Trophoblast cell (in vitro differentiated cells and primary cell): ENCODE measurements at regions not wholly inside any gene's neighbourhood (a gene's known extent, or its start where the extent isn't known, plus 50 kb on each side); places are given as distances from the start of the nearest gene placed in this dataset.

ENCODE experiments used
- DNase-seq, 2 donors: peaks; one replicate each; pipeline ENCODE4 v3.0.0-alpha.2; 2016
- H2AFZ ChIP-seq: 2 replicates; pipeline ENCODE4 v1.6.1; 2013; ENCODE audit warnings: low read length, moderate library complexity, mild to moderate bottlenecking; ENCODE audit not compliant: insufficient read depth, poor library complexity
- H2AK5ac ChIP-seq: 2 replicates; pipeline ENCODE4 v1.6.1; 2013; ENCODE audit warnings: mild to moderate bottlenecking, low read length
- H2BK120ac ChIP-seq: 2 replicates; pipeline ENCODE4 v1.6.1; 2013; ENCODE audit warnings: low read length, mild to moderate bottlenecking, moderate library complexity; ENCODE audit not compliant: insufficient read depth, poor library complexity
- H2BK12ac ChIP-seq: 2 replicates; pipeline ENCODE4 v1.6.1; 2013; ENCODE audit warnings: mild to moderate bottlenecking, low read length, moderate library complexity
- H2BK5ac ChIP-seq: 2 replicates; pipeline ENCODE4 v1.6.1; 2013; ENCODE audit warnings: low read length, low read depth, moderate library complexity, mild to moderate bottlenecking; ENCODE audit not compliant: poor library complexity
- H3K14ac ChIP-seq: 2 replicates; pipeline ENCODE4 v1.6.1; 2013; ENCODE audit warnings: mild to moderate bottlenecking, low read length
- H3K18ac ChIP-seq: 2 replicates; pipeline ENCODE4 v1.6.1; 2013; ENCODE audit warnings: mild to moderate bottlenecking, low read length
- H3K23ac ChIP-seq: 2 replicates; pipeline ENCODE4 v1.6.1; 2013; ENCODE audit warnings: low read length
- H3K27ac ChIP-seq: 2 replicates; pipeline ENCODE4 v1.5.1; 2013; ENCODE audit warnings: low read depth, mild to moderate bottlenecking, inconsistent platforms, low read length, moderate library complexity
- H3K27me3 ChIP-seq: 2 replicates; pipeline ENCODE4 v1.6.1; 2013; ENCODE audit warnings: inconsistent platforms, mild to moderate bottlenecking, low read length, moderate library complexity; ENCODE audit not compliant: insufficient read depth
- H3K36me3 ChIP-seq, 2 experiments: 1 replicate in 1 of 2; 2 replicates in 1 of 2; pipeline ENCODE4 v1.6.1; 2013; ENCODE audit warnings: low read length in 2 of 2, mild to moderate bottlenecking in 2 of 2, moderate library complexity in 1 of 2; ENCODE audit not compliant: insufficient read depth in 2 of 2, control insufficient read depth in 1 of 2
- H3K4ac ChIP-seq: 2 replicates; pipeline ENCODE4 v1.6.1; 2013; ENCODE audit warnings: low read depth, mild to moderate bottlenecking, low read length, moderate library complexity
- H3K4me1 ChIP-seq, 2 experiments: 1 replicate in 1 of 2; 2 replicates in 1 of 2; pipeline ENCODE4 v1.6.1; 2013; ENCODE audit warnings: low read length in 2 of 2, mild to moderate bottlenecking in 2 of 2, moderate library complexity in 1 of 2; ENCODE audit not compliant: insufficient read depth in 2 of 2, control insufficient read depth in 1 of 2
- H3K4me2 ChIP-seq: 2 replicates; pipeline ENCODE4 v1.6.1; 2013; ENCODE audit warnings: inconsistent platforms, mild to moderate bottlenecking, low read length, moderate library complexity
- H3K4me3 ChIP-seq: 2 replicates; pipeline ENCODE4 v1.5.1; 2013; ENCODE audit warnings: mild to moderate bottlenecking, low read depth, low read length, inconsistent platforms
- H3K79me1 ChIP-seq: one replicate; pipeline ENCODE4 v1.6.1; 2013; ENCODE audit warnings: low read length
- H3K79me2 ChIP-seq: 2 replicates; pipeline ENCODE4 v1.6.1; 2013; ENCODE audit warnings: low read length, mild to moderate bottlenecking; ENCODE audit not compliant: control insufficient read depth, insufficient read depth, poor library complexity
- H3K9ac ChIP-seq: 2 replicates; pipeline ENCODE4 v1.6.1; 2013; ENCODE audit warnings: mild to moderate bottlenecking, low read length
- H3K9me3 ChIP-seq: 2 replicates; pipeline ENCODE4 v1.6.1; 2013; ENCODE audit warnings: low read depth, mild to moderate bottlenecking, control low read depth, inconsistent platforms, low read length; ENCODE audit not compliant: insufficient read depth
- H4K12ac ChIP-seq: 2 replicates; pipeline ENCODE4 v1.6.1; 2013; ENCODE audit warnings: low read depth, mild to moderate bottlenecking, low read length, moderate library complexity
- H4K8ac ChIP-seq: 2 replicates; pipeline ENCODE4 v1.6.1; 2013; ENCODE audit warnings: low read depth, mild to moderate bottlenecking, low read length, moderate library complexity
- H4K91ac ChIP-seq: one replicate; pipeline ENCODE4 v1.6.1; 2013; ENCODE audit warnings: low read depth, mild to moderate bottlenecking, low read length, moderate library complexity
- WGBS: extraction: QIAGEN DNeasy Blood & Tissue Kit; methylation state at CpG from one replicate; pipeline ENCODE4 v1.1.7; 2013; ENCODE audit warnings: missing lambda C conversion rate; ENCODE audit not compliant: insufficient read length, insufficient coverage; ENCODE audit errors: extremely low coverage; 5-methylcytosine and 5-hydroxymethylcytosine counted together

DNA sequence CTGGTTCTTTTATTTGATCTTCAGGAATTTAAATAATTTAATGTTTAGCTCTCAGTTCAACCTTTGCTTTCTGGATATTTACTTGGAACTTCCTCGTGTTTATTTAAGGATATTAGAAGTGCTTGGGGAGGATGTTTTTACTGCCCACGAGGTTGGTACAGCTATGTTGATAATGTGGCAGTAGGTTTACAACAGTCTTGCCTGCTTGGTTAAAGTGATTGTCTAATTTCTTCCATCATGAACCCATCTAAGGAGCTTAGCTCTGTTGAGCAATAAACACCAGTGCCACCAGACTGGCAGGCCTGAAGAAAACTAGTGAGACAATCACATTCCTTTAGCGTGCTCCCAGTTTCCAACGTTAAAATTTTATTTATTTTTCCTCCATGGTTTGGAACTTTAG, 94.5 kb downstream of the ICOS start:
- H3K9ac ChIP-seq = no peak overlapping the region
- no peak overlapping the region for H3K23ac ChIP-seq
- no peaks in the 10 kb centered on the region for H3K79me1 ChIP-seq
- H2AK5ac ChIP-seq = no peak overlapping the region
- H4K8ac ChIP-seq = no peak overlapping the region
- H2BK5ac ChIP-seq = no peak overlapping the region
- H4K91ac ChIP-seq = no peak overlapping the region
- no peaks in the 10 kb centered on the region for H3K9me3 ChIP-seq
- H2BK12ac ChIP-seq = no peak overlapping the region
- H2AFZ ChIP-seq = no peak overlapping the region
- no peak for DNase-seq
- H3K4me3 ChIP-seq = no peak overlapping the region
- no peak overlapping the region for H3K4me2 ChIP-seq
- no peak overlapping the region for H3K14ac ChIP-seq
- H4K12ac ChIP-seq = no peak overlapping the region
- no peaks in the 10 kb centered on the region for H3K36me3 ChIP-seq
- H3K4me1 ChIP-seq = no peaks in the 10 kb centered on the region
- no peak overlapping the region for H3K4ac ChIP-seq
- no peaks in the 10 kb centered on the region for H3K79me2 ChIP-seq
- H2BK120ac ChIP-seq = no peak overlapping the region
- no peaks in the 10 kb centered on the region for H3K27me3 ChIP-seq
- H3K27ac ChIP-seq = no peak overlapping the region
- WGBS = no CpG with 5 or more reads among the region's 4 CpGs
- no peak overlapping the region for H3K18ac ChIP-seq

DNA sequence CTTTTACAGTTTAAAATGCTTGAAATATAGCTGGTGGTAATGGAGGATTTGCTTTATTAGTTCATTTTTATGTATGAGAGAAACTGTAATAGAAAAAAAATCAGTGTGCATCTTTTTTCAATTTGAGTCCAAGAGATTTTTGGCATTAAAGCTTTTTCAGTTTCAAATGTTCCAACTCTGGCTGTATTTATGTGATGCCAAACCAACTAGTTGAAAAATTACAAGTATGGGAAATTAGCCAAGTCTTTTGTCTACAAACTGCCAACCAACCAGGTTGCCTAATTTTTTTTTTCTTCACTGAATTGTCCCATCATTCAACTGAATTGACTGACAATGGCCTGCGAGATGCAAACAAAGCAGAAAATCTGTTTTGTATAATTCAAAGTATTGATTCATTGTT, 95.7 kb downstream of the ICOS start:
- H3K27me3 ChIP-seq = no peaks in the 10 kb centered on the region
- H3K36me3 ChIP-seq = no peaks in the 10 kb centered on the region
- no peaks in the 10 kb centered on the region for H3K79me2 ChIP-seq
- no peak overlapping the region for H4K12ac ChIP-seq
- no peak overlapping the region for H3K9ac ChIP-seq
- H2BK5ac ChIP-seq = no peak overlapping the region
- WGBS = no CpG with 5 or more reads among the region's 1 CpG
- no peak for DNase-seq
- no peak overlapping the region for H3K4me3 ChIP-seq
- no peak overlapping the region for H3K27ac ChIP-seq
- H3K14ac ChIP-seq = no peak overlapping the region
- H3K4me2 ChIP-seq = no peak overlapping the region
- H3K4ac ChIP-seq = no peak overlapping the region
- H4K91ac ChIP-seq = no peak overlapping the region
- H3K18ac ChIP-seq = no peak overlapping the region
- H4K8ac ChIP-seq = no peak overlapping the region
- no peak overlapping the region for H2AFZ ChIP-seq
- no peaks in the 10 kb centered on the region for H3K9me3 ChIP-seq
- no peaks in the 10 kb centered on the region for H3K4me1 ChIP-seq
- H3K23ac ChIP-seq = no peak overlapping the region
- H2BK120ac ChIP-seq = no peak overlapping the region
- H3K79me1 ChIP-seq = no peaks in the 10 kb centered on the region
- H2BK12ac ChIP-seq = no peak overlapping the region
- H2AK5ac ChIP-seq = no peak overlapping the region

DNA sequence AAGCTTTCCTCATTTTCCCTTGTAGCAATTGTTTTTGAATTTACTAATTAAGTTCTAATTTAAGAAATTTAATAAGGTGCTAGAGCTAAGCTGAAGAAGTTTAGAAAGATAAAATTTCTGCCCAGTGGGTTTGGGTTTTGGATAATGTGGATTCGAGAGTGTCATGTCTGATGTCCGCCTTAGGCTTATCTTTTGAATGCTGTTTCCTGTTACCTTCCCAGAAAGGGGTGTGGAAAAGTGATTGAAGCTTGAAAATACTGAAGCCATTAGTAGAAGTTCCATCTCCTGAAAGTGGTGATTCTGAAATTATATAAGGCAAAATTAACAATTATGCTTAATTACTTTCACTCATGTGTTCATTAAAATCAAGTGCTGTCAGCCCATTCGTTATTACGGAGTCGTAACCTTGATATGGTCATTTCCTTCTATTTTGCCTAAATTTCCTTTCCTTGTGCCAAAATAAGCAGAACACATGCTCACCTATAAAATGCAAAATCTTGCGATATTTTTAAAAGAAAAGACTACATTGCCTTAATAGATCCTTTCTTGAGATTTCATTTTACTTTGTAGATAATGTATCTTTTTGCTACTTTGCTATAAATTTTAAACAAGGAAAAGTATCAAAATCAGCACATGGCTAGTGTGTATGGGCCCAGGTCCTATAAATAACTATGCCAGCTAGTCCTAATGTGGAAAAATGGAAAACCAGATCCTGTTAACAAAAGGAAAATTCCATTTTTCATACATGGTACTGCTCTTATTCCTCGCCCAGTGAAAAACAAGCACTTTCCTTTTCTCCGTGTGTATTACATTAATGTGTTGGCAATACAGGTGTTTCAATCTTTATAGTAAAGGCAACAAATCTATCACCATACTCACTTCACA, 97.3 kb downstream of the ICOS start:
- no peak overlapping the region for H2BK12ac ChIP-seq
- H3K4ac ChIP-seq = no peak overlapping the region
- H4K91ac ChIP-seq = no peak overlapping the region
- no peaks in the 10 kb centered on the region for H3K4me1 ChIP-seq
- no peak overlapping the region for H2AFZ ChIP-seq
- no peak overlapping the region for H3K23ac ChIP-seq
- H3K36me3 ChIP-seq = no peaks in the 10 kb centered on the region
- H3K4me3 ChIP-seq = no peak overlapping the region
- no CpG with 5 or more reads among the region's 8 CpGs for WGBS
- H3K18ac ChIP-seq = no peak overlapping the region
- no peaks in the 10 kb centered on the region for H3K9me3 ChIP-seq
- H3K9ac ChIP-seq = no peak overlapping the region
- H4K12ac ChIP-seq = no peak overlapping the region
- H4K8ac ChIP-seq = no peak overlapping the region
- H3K27ac ChIP-seq = no peak overlapping the region
- H3K4me2 ChIP-seq = no peak overlapping the region
- H2BK120ac ChIP-seq = no peak overlapping the region
- H2BK5ac ChIP-seq = no peak overlapping the region
- no peak overlapping the region for H2AK5ac ChIP-seq
- no peaks in the 10 kb centered on the region for H3K79me1 ChIP-seq
- no peaks in the 10 kb centered on the region for H3K79me2 ChIP-seq
- H3K27me3 ChIP-seq = no peaks in the 10 kb centered on the region
- no peak overlapping the region for H3K14ac ChIP-seq
- no peak for DNase-seq

DNA sequence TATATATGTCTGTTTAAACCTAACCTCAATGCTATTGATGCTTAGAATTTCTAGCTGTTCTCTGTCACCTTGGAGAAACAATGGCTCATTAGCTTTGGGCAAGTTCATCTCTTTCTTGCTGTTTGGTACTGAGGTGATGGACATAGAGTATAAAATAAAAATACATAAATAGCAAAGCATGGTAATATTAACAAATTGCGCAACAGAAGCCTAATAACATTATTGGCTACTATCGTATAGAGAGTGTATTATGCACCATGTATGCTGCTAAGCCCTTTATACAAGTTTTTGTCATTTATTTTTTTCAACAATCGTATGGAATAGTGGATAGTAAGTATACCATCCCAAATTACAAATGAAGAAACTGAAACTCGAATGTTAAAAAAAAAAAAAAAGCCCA, 100.1 kb downstream of the ICOS start:
- Histone ChIP-seq H2AFZ (no peak overlapping the region), H3K79me2 (no peaks in the 10 kb centered on the region), H4K91ac (no peak overlapping the region), H4K12ac (no peak overlapping the region), H3K27ac (no peak overlapping the region), H2BK5ac (no peak overlapping the region), H2AK5ac (no peak overlapping the region), H3K4me3 (no peak overlapping the region), H3K36me3 (no peaks in the 10 kb centered on the region), H2BK120ac (no peak overlapping the region), H3K4ac (no peak overlapping the region), H3K9me3 (no peaks in the 10 kb centered on the region), H3K4me1 (no peaks in the 10 kb centered on the region), H2BK12ac (no peak overlapping the region), H3K27me3 (no peaks in the 10 kb centered on the region), H3K79me1 (no peaks in the 10 kb centered on the region), H3K4me2 (no peak overlapping the region), H3K23ac (no peak overlapping the region), H3K14ac (no peak overlapping the region), H3K18ac (no peak overlapping the region), H4K8ac (no peak overlapping the region), H3K9ac (no peak overlapping the region)
- DNase-seq = no peak
- WGBS = no CpG with 5 or more reads among the region's 4 CpGs
